ENCODE measurements at regions not wholly inside any gene's neighbourhood (a gene's known extent, or its start where the extent isn't known, plus 50 kb on each side); places are given as distances from the start of the nearest gene placed in this dataset.

DNA sequence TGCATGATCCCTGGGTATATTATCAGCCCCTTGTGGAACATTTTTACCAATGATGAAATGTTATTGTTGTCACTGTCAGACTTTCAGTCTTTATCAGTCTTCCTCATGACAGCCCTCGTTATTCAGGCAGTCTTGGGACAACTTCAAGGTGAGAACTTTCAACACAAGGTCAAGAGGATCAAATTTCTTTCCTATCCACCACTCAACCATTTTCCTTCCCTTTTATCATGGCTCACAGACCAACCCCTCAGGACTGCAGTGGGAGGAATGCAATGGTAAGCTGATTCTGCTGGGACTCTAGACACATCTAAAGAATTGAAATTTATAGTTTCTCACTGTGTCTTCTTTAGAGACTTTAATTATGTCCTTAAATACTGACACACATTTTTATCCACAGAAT lies 107.0 kb upstream of the LSAMP start:
- TF ChIP-seq CTCF (IDR thresholded peaks at IDR 0.05; ENCODE audit: unreplicated experiment in 3 of 3) = no peak
- Mint-ChIP-seq H3K27me3 (ENCODE audit: low read depth) (no peaks in the 10 kb centered on the region), H3K4me3 (no peak overlapping the region), H3K9me3 (no peaks in the 10 kb centered on the region), H3K4me1 (no peaks in the 10 kb centered on the region), H3K27ac (no peak overlapping the region), H3K36me3 (ENCODE audit: low read depth) (no peaks in the 10 kb centered on the region)

- Mint-ChIP-seq H3K27me3 (ENCODE audit: low read depth) (no peaks in the 10 kb centered on the region), H3K4me1 (no peaks in the 10 kb centered on the region), H3K36me3 (ENCODE audit: low read depth) (no peaks in the 10 kb centered on the region), H3K27ac (no peak overlapping the region), H3K9me3 (no peaks in the 10 kb centered on the region), H3K4me3 (no peak overlapping the region)
- no peak for TF ChIP-seq CTCF (IDR thresholded peaks at IDR 0.05; ENCODE audit: unreplicated experiment in 3 of 3)
Measured at GRCh38 chr3:116553355-116553754, 108.1 kb upstream of the LSAMP start.

GRCh38 chr3:116561529-116561928 lies 116.2 kb upstream of the LSAMP start:
- Mint-ChIP-seq H3K27ac (no peak overlapping the region), H3K36me3 (ENCODE audit: low read depth) (no peaks in the 10 kb centered on the region), H3K4me3 (no peak overlapping the region), H3K27me3 (ENCODE audit: low read depth) (no peaks in the 10 kb centered on the region), H3K9me3 (no peaks in the 10 kb centered on the region), H3K4me1 (no peaks in the 10 kb centered on the region)
- TF ChIP-seq CTCF (IDR thresholded peaks at IDR 0.05; ENCODE audit: unreplicated experiment in 3 of 3) = no peak

- no peak overlapping the region for H3K27ac Mint-ChIP-seq
- no peaks in the 10 kb centered on the region for H3K27me3 Mint-ChIP-seq (ENCODE audit: low read depth)
- H3K4me1 Mint-ChIP-seq = no peaks in the 10 kb centered on the region
- no peaks in the 10 kb centered on the region for H3K36me3 Mint-ChIP-seq (ENCODE audit: low read depth)
- no peak for TF ChIP-seq CTCF (IDR thresholded peaks at IDR 0.05; ENCODE audit: unreplicated experiment in 3 of 3)
- H3K4me3 Mint-ChIP-seq = no peak overlapping the region
- H3K9me3 Mint-ChIP-seq = no peaks in the 10 kb centered on the region
Measured at GRCh38 chr3:116563351-116563750, 118.1 kb upstream of the LSAMP start.

DNA sequence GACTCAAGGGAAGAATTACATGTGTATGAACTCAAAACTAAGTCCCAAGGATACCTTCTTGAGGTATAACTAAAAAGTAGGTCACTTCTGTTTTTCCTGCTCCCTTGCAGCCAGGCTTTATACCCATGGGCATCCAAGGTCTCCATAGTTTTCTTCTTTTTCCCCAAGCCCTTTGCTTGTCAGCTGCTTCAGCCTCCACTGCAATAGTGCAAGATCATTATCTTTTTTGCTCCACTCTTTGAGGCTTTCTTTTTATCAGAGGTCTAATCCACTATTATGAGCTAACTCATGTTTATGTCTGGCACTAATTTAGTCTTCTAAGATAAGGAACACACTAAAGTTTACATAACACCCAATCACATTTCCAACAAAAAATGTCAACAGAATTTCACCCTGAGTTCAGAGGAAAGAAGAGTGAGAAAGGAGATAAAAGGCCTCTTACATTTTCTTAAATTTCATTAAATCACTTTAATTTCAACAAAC lies 121.2 kb upstream of the LSAMP start:
- Mint-ChIP-seq H3K27me3 (ENCODE audit: low read depth) (no peaks in the 10 kb centered on the region), H3K4me3 (no peak overlapping the region), H3K36me3 (ENCODE audit: low read depth) (no peaks in the 10 kb centered on the region), H3K9me3 (no peaks in the 10 kb centered on the region), H3K4me1 (no peaks in the 10 kb centered on the region), H3K27ac (no peak overlapping the region)
- no peak for TF ChIP-seq CTCF (IDR thresholded peaks at IDR 0.05; ENCODE audit: unreplicated experiment in 3 of 3)

- Mint-ChIP-seq H3K9me3 (peaks cover 7% of the 10 kb centered on the region), H3K4me3 (no peak overlapping the region), H3K36me3 (ENCODE audit: low read depth) (no peaks in the 10 kb centered on the region), H3K4me1 (no peaks in the 10 kb centered on the region), H3K27ac (no peak overlapping the region), H3K27me3 (ENCODE audit: low read depth) (no peaks in the 10 kb centered on the region)
- TF ChIP-seq CTCF (IDR thresholded peaks at IDR 0.05; ENCODE audit: unreplicated experiment in 3 of 3) = no peak
Measured at GRCh38 chr3:116569611-116570010, 124.3 kb upstream of the LSAMP start.
